Ovary (tissue), 7 donors: ENCODE measurements at regions not wholly inside any gene's neighbourhood (a gene's known extent, or its start where the extent isn't known, plus 50 kb on each side); places are given as distances from the start of the nearest gene placed in this dataset.

Source experiments
- DNase-seq, 5 donors: peaks; one replicate each; pipeline ENCODE4 v3.0.0-alpha.2; 2019 to 2020
- H3K27ac ChIP-seq, 2 donors: fragments of 200-600 bp; one replicate each; pipeline versions ENCODE4 v1.5.1 to v1.8.0; 2019 to 2022
- H3K27me3 ChIP-seq: fragments of 200-600 bp; one replicate; pipeline ENCODE4 v1.8.0; 2022
- H3K36me3 ChIP-seq: fragments of 200-600 bp; sonication (generic); one replicate; pipeline ENCODE4 v1.5.1; 2019
- H3K4me1 ChIP-seq: one replicate; pipeline ENCODE4 v1.8.1; 2013; ENCODE audit warnings: mild to moderate bottlenecking, moderate library complexity; ENCODE audit not compliant: insufficient read depth
- H3K4me3 ChIP-seq: fragments of 200-600 bp; sonication (generic); one replicate; pipeline ENCODE4 v1.5.1; 2017
- H3K9me3 ChIP-seq, 2 donors: fragments of 200-600 bp in 1 of 2; sonication (generic) in 1 of 2; one replicate each; pipeline versions ENCODE4 v1.5.1 to v1.8.1; 2013 to 2019; ENCODE audit warnings: mild to moderate bottlenecking in 1 of 2, moderate library complexity in 1 of 2
- CTCF ChIP-seq, 3 donors: fragments of 450-650 bp in 2 of 3; fragments of 200-600 bp in 1 of 3; IDR thresholded peaks; one replicate each; pipeline versions ENCODE4 v1.5.1 to v1.8.0; 2016 to 2022; ENCODE audit warnings: antibody characterized with exemption in 3 of 3, mild to moderate bottlenecking in 1 of 3
- EP300 ChIP-seq: sonication (generic); formaldehyde crosslinking; IDR thresholded peaks from one replicate; pipeline ENCODE4 v1.6.1; 2017; ENCODE audit warnings: antibody characterized with exemption
- POLR2A ChIP-seq: fragments of 450-650 bp; IDR thresholded peaks from one replicate; pipeline ENCODE4 v1.6.1; 2017; ENCODE audit warnings: antibody characterized with exemption, mild to moderate bottlenecking, moderate library complexity
- WGBS, 3 donors: extraction: QIAGEN DNeasy Blood & Tissue Kit in 1 of 3; methylation state at CpG; one replicate each; pipeline versions ENCODE4 v1.1.5 to v1.1.7; 2013 to 2017; 5-methylcytosine and 5-hydroxymethylcytosine counted together
- intact Hi-C, 4 donors: fragments of 100-400 bp; cut with DNase I; formaldehyde crosslinking; loops; one replicate each; pipeline versions ENCODE4 v1.11.0 to v1.15.1; 2022 to 2023
- donor health status: DM: no; HTN: no; CAD: no; lungs with moderate emphysema.
- donor health status: DM: no; HTN: no; CAD: no.
- donor health status: Bipolar disorder and iron deficiency.
- donor health status: DM: no; HTN: no; CAD: no.
- donor health status: DM: yes; HTN: yes; CAD: no.

GRCh38 chr14:98682726-98683125, 589.3 kb downstream of the BCL11B start:
- Histone ChIP-seq H3K4me1 (no peaks in the 10 kb centered on the region), H3K9me3 (no peaks in the 10 kb centered on the region), H3K36me3 (no peaks in the 10 kb centered on the region), H3K27me3 (no peaks in the 10 kb centered on the region), H3K4me3 (no peak overlapping the region), H3K27ac (no peak overlapping the region)
- TF ChIP-seq EP300 (no peak), POLR2A (no peak), CTCF (IDR thresholded peaks at IDR 0.05) (no peak)
- DNase-seq = no peak
- intact Hi-C loops = no loop called here
- WGBS, 3 donors = 27 to 41% (median 30%) methylated on average over 2 of the region's 2 CpGs

- Histone ChIP-seq H3K36me3 (no peaks in the 10 kb centered on the region), H3K27me3 (no peaks in the 10 kb centered on the region), H3K9me3 (no peaks in the 10 kb centered on the region), H3K4me1 (no peaks in the 10 kb centered on the region), H3K27ac (no peak overlapping the region), H3K4me3 (no peak overlapping the region)
- intact Hi-C loops = no loop called here
- DNase-seq = no peak
- TF ChIP-seq CTCF (IDR thresholded peaks at IDR 0.05) = no peak
- no peak for TF ChIP-seq POLR2A
- no peak for TF ChIP-seq EP300
- 67 to 91% (median 81%) methylated on average over 4 of the region's 4 CpGs for WGBS, 3 donors
Measured at GRCh38 chr14:98684468-98684867, 587.5 kb downstream of the BCL11B start.

- WGBS, 3 donors = 76 to 79% (median 78%) methylated on average over 6 of the region's 6 CpGs
Measured at GRCh38 chr14:98685725-98686124, 586.3 kb downstream of the BCL11B start.

GRCh38 chr14:98688446-98688845, 583.6 kb downstream of the BCL11B start:
- intact Hi-C loops = no loop called here
- TF ChIP-seq EP300 (no peak), CTCF (IDR thresholded peaks at IDR 0.05) (no peak), POLR2A (no peak)
- 76 to 88% (median 79%) methylated on average over 3 of the region's 3 CpGs for WGBS, 3 donors
- Histone ChIP-seq H3K27ac (no peak overlapping the region), H3K4me1 (no peaks in the 10 kb centered on the region), H3K9me3 (no peaks in the 10 kb centered on the region), H3K4me3 (no peak overlapping the region), H3K36me3 (no peaks in the 10 kb centered on the region), H3K27me3 (no peaks in the 10 kb centered on the region)
- no peak for DNase-seq

More at GRCh38 chr14:98685725-98686124, 586.3 kb downstream of the BCL11B start:
- Histone ChIP-seq H3K36me3 (no peaks in the 10 kb centered on the region), H3K27me3 (no peaks in the 10 kb centered on the region), H3K27ac (no peak overlapping the region), H3K9me3 (no peaks in the 10 kb centered on the region), H3K4me3 (no peak overlapping the region), H3K4me1 (no peaks in the 10 kb centered on the region)
- no peak for TF ChIP-seq CTCF (IDR thresholded peaks at IDR 0.05)
- no peak for TF ChIP-seq EP300
- no peak for TF ChIP-seq POLR2A
- DNase-seq = no peak
- intact Hi-C loops = no loop called here

- Histone ChIP-seq H3K4me3 (no peak overlapping the region), H3K27ac (no peak overlapping the region), H3K36me3 (no peaks in the 10 kb centered on the region), H3K9me3 (no peaks in the 10 kb centered on the region), H3K4me1 (no peaks in the 10 kb centered on the region), H3K27me3 (no peaks in the 10 kb centered on the region)
- TF ChIP-seq EP300 (no peak), CTCF (IDR thresholded peaks at IDR 0.05) (no peak), POLR2A (no peak)
- no peak for DNase-seq
- WGBS, 3 donors = 36 to 62% (median 50%) methylated on average over 3 of the region's 3 CpGs
- intact Hi-C loops = no loop called here
Measured at GRCh38 chr14:98689951-98690350, 582.0 kb downstream of the BCL11B start.
